H1 (cell line): ENCODE measurements at regions not wholly inside any gene's neighbourhood (a gene's known extent, or its start where the extent isn't known, plus 50 kb on each side); places are given as distances from the start of the nearest gene placed in this dataset.

Experiments
- HDAC2 ChIP-seq, 2 experiments: fragments of 300-600 bp in 1 of 2; sonication (generic) in 1 of 2; IDR thresholded peaks; 2 replicates each; pipeline ENCODE4 v1.6.1; 2011 to 2012; ENCODE audit warnings: low read depth in 2 of 2, low read length in 2 of 2, mild to moderate bottlenecking in 2 of 2, moderate library complexity in 2 of 2, borderline replicate concordance in 1 of 2, inconsistent platforms in 1 of 2
- HDAC6 ChIP-seq: IDR thresholded peaks from one replicate; pipeline ENCODE4 v1.7.1; 2012; ENCODE audit warnings: low read depth, mild to moderate bottlenecking, inconsistent platforms, low read length, moderate library complexity
- SRF ChIP-seq: IDR thresholded peaks from 2 replicates; pipeline ENCODE4 v1.6.1; 2011; ENCODE audit warnings: mild to moderate bottlenecking, low read depth, low read length, moderate library complexity
- TF ChIP-seq, protein P1 (sequence below): IDR thresholded peaks from 2 replicates; pipeline ENCODE4 v1.6.1; 2012; ENCODE audit warnings: low read length, inconsistent platforms

DNA sequence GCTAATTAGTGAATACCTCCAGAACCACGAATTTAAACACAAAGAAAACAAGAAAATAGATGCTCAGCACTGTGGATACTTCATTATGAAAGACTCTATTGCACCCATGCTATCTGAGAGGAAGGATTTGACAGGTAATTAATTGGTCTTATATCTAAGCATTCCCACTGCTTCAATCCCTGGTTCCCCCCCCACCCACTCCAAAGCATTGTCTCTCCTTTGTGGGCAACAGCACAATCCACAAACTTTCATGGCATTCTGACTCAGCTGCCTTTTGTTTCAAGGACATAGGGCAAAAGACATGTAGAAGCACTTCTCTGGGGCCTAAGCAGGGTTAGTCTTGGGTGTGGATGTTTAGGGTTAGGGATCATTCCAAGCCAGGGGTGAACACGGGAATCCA lies 551.4 kb downstream of the BUD13 start (continued):
- TF ChIP-seq, protein P1, sequence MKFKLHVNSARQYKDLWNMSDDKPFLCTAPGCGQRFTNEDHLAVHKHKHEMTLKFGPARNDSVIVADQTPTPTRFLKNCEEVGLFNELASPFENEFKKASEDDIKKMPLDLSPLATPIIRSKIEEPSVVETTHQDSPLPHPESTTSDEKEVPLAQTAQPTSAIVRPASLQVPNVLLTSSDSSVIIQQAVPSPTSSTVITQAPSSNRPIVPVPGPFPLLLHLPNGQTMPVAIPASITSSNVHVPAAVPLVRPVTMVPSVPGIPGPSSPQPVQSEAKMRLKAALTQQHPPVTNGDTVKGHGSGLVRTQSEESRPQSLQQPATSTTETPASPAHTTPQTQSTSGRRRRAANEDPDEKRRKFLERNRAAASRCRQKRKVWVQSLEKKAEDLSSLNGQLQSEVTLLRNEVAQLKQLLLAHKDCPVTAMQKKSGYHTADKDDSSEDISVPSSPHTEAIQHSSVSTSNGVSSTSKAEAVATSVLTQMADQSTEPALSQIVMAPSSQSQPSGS = no peak
- TF ChIP-seq SRF = no peak
- TF ChIP-seq HDAC2 (IDR thresholded peaks at IDR 0.05; ENCODE audit: borderline replicate concordance in 1 of 2, low read depth in 2 of 2, low read length in 2 of 2) = no peak
- TF ChIP-seq HDAC6 = no peak
